Spinal cord (tissue), 9 donors: ENCODE measurements at regions not wholly inside any gene's neighbourhood (a gene's known extent, or its start where the extent isn't known, plus 50 kb on each side); places are given as distances from the start of the nearest gene placed in this dataset.

ENCODE experiments used
- DNase-seq, 6 donors: peaks; one replicate each; pipeline versions ENCODE4 v3.0.0 to v3.0.0-alpha.2; 2013 to 2015; ENCODE audit warnings: low spot score in 6 of 6, low read depth in 4 of 6
- H3K27ac ChIP-seq: one replicate; pipeline ENCODE4 v1.5.1; 2013; ENCODE audit warnings: low read depth, low read length, control low read depth
- H3K27me3 ChIP-seq: one replicate; pipeline ENCODE4 v1.6.1; 2013; ENCODE audit warnings: low read length; ENCODE audit not compliant: control insufficient read depth, insufficient read depth
- H3K36me3 ChIP-seq: one replicate; pipeline ENCODE4 v1.6.1; 2013; ENCODE audit warnings: low read length; ENCODE audit not compliant: control insufficient read depth, insufficient read depth
- H3K4me1 ChIP-seq: one replicate; pipeline ENCODE4 v1.6.1; 2013; ENCODE audit warnings: low read length; ENCODE audit not compliant: control insufficient read depth, insufficient read depth
- H3K4me3 ChIP-seq: one replicate; pipeline ENCODE4 v1.5.1; 2013; ENCODE audit warnings: low read depth, low read length, control low read depth
- H3K9me3 ChIP-seq: one replicate; pipeline ENCODE4 v1.6.1; 2013; ENCODE audit warnings: low read length; ENCODE audit not compliant: control insufficient read depth, insufficient read depth
- WGBS: methylation state at CpG from one replicate; pipeline ENCODE4 v1.1.5; 2013; ENCODE audit warnings: missing lambda C conversion rate; ENCODE audit not compliant: insufficient coverage; 5-methylcytosine and 5-hydroxymethylcytosine counted together
- donor health status: healthy.

DNA sequence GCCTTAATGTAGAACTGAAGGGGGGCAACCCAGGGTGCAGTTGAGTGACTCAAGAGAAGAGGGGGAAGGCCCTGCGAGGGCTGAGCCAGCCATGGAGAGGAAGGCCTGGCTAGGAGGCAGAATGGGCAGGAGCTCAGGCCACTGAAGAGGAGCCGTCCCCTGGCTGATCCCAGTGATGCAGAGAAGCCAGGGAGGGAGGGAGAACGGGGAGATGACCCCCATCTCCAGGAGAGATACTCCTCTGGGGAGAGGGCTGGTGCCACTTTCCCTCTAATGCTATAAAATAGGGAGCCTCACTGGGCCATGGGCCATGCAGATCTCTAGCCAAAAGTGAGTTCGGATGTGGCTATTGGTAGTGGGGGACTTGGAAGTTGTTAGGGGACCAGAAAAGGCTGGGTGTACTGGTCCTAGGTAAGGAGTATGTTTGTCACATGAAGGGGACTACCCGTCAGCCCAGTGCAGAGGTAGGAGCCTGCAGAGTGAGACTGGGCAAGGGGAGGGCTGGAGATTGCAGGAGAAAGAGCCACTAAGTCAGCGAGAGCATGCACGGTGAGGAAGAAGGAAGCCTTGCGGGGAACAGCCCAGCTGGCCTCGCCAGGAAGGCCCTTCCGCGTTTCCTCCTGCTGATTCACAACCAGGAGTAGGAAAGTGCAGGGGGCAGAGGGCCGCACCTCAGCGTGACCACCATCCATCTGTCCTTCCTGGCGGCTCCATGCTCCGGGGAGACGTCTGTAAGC, 347.6 kb downstream of the TCERG1L start:
- WGBS, result 84% methylated on average over 12 of the region's 16 CpGs
- DNase-seq, result no peak
- no peak overlapping the region for H3K27ac ChIP-seq
- H3K4me1 ChIP-seq, result no peaks in the 10 kb centered on the region
- no peak overlapping the region for H3K4me3 ChIP-seq
- H3K9me3 ChIP-seq, result no peaks in the 10 kb centered on the region
- no peaks in the 10 kb centered on the region for H3K27me3 ChIP-seq
- no peaks in the 10 kb centered on the region for H3K36me3 ChIP-seq

DNA sequence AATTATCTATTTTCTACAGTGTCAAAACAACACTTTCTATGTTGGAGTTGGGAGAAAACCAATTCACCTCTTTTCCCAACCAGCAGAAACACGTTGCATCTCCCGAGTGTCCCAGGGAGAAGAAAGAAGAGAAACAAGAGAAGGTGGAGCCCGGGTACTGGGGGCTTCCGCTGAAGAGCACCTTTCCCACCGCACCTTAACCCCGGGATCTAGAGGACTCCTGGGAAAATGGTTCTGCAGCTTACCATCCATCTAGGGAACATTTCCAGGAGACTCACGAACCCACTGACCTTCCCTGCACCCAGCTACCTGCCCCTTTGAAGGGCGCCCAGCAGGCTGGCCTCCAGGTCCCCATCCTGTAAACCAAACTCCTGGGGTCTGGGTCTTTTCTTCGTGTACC, 346.8 kb downstream of the TCERG1L start:
- H3K4me3 ChIP-seq, result no peak overlapping the region
- H3K27me3 ChIP-seq, result no peaks in the 10 kb centered on the region
- WGBS, result 80% methylated on average over 5 of the region's 9 CpGs
- DNase-seq, result no peak
- no peak overlapping the region for H3K27ac ChIP-seq
- H3K36me3 ChIP-seq, result no peaks in the 10 kb centered on the region
- H3K4me1 ChIP-seq, result no peaks in the 10 kb centered on the region
- no peaks in the 10 kb centered on the region for H3K9me3 ChIP-seq

DNA sequence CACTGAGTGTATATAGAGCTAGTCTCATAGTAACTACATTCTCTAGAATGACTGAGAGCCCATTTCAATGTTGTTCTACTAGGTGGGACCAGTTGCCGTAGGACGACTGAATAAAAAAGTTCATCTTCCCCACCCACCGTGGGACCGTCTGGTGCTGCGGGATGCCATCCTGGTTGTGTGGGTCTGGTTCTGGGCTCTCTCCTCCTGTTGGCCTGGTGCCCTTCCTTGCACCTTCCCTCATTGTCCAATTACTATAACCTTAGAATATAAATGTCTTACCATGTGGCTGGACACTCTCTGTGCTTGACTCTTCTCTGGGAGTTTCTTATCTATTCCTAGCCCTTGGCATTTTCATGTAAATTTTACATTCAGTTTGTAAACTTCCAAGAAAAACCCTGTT, 344.4 kb downstream of the TCERG1L start:
- Histone ChIP-seq H3K36me3 (no peaks in the 10 kb centered on the region), H3K9me3 (no peaks in the 10 kb centered on the region), H3K4me1 (no peaks in the 10 kb centered on the region), H3K4me3 (no peak overlapping the region), H3K27ac (no peak overlapping the region), H3K27me3 (no peaks in the 10 kb centered on the region)
- WGBS, result 100% methylated on average over 2 of the region's 5 CpGs
- DNase-seq, result no peak

DNA sequence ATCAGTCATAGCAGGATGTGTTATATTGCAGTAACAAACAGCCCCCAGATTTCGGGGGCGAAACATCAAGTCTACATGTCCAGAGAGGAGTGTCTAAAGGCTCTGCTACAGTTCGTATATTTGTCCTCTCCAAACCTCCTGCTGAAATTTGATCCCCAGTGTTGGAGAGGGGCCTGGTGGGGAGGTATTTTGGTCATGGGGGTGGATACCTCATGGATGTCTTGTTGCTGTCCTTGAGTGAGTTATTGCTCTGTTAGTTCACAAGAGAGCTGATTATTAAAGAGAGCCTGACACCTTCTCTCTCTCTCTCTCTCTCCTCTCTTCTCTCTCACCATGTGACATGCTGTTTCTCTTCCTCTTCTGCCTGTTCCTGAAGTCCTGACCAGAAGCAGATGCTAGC, 343.7 kb downstream of the TCERG1L start:
- no peak overlapping the region for H3K27ac ChIP-seq
- no peak overlapping the region for H3K4me3 ChIP-seq
- no CpG with 5 or more reads among the region's 3 CpGs for WGBS
- H3K27me3 ChIP-seq, result no peaks in the 10 kb centered on the region
- no peaks in the 10 kb centered on the region for H3K4me1 ChIP-seq
- no peak for DNase-seq
- no peaks in the 10 kb centered on the region for H3K36me3 ChIP-seq
- no peaks in the 10 kb centered on the region for H3K9me3 ChIP-seq

DNA sequence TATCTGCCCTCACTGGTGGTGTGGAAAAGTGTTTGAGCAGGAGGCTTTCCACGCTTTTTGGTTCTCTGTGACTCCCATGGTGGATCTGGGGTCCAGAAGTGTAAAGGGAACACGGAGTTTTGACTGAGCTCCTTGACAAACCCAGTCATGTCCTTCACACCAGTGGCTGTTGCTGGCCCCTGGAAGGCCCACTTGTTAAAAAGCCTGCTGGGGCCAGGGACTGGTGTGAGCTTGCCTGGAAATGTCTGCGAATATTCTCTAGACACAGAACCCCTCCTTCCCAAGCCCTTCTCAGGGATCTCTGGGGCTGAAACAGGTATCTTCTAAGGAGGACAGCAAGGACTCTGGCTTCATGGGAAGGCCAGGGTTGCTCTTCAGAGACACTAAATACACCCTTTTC, 343.0 kb downstream of the TCERG1L start:
- H3K4me1 ChIP-seq, result peaks cover 7% of the 10 kb centered on the region
- H3K27me3 ChIP-seq, result no peaks in the 10 kb centered on the region
- H3K9me3 ChIP-seq, result no peaks in the 10 kb centered on the region
- no peak overlapping the region for H3K27ac ChIP-seq
- no peak overlapping the region for H3K4me3 ChIP-seq
- DNase-seq, result no peak
- no peaks in the 10 kb centered on the region for H3K36me3 ChIP-seq
- 97% methylated on average over 3 of the region's 3 CpGs for WGBS

DNA sequence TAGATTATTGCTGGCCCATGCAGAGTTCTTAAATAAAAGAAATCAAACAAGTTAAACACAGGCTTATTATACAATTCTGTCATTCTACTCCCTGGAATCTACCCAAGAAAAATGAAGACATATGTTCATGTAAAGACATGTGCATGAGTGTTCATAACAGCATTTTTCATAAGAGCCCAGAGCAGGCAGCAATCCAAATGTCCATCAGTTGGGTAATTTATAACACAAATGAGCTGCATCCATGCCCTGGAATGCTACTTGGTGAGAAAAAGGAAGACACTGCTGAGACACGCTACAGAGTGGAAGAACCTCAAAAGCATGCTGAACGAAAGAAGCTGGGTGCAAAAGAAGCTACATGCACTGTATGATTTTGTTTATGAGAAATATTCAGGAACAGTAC, 342.6 kb downstream of the TCERG1L start:
- Histone ChIP-seq H3K27me3 (no peaks in the 10 kb centered on the region), H3K4me3 (no peak overlapping the region), H3K36me3 (no peaks in the 10 kb centered on the region), H3K9me3 (no peaks in the 10 kb centered on the region), H3K27ac (no peak overlapping the region), H3K4me1 (peaks cover 8% of the 10 kb centered on the region)
- WGBS, result 90% methylated on average over 2 of the region's 2 CpGs
- DNase-seq, result peak in 1 of 6 donors; percentile 88

DNA sequence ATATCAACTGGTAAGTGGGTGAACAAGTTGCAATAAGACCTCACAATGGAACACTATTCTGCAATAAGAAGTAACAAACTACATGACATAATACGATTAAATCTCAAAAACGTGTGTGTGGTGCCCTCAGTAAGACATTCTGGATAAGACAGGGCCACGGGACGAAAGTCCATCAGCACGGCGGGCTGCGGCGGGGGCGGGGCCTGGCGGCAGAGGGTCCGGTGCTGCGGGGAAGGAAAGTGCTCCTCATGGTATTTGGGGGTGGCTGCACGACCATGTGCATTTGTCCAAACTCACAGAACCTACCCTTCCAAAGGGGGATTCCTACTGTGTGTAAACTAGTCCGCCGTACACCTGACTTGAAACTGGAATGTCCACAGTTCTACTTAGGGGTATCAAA, 341.8 kb downstream of the TCERG1L start:
- 90% methylated on average over 15 of the region's 15 CpGs for WGBS
- H3K4me1 ChIP-seq, result peaks cover 8% of the 10 kb centered on the region
- no peaks in the 10 kb centered on the region for H3K36me3 ChIP-seq
- H3K9me3 ChIP-seq, result no peaks in the 10 kb centered on the region
- no peak overlapping the region for H3K27ac ChIP-seq
- no peaks in the 10 kb centered on the region for H3K27me3 ChIP-seq
- DNase-seq, result no peak
- no peak overlapping the region for H3K4me3 ChIP-seq

DNA sequence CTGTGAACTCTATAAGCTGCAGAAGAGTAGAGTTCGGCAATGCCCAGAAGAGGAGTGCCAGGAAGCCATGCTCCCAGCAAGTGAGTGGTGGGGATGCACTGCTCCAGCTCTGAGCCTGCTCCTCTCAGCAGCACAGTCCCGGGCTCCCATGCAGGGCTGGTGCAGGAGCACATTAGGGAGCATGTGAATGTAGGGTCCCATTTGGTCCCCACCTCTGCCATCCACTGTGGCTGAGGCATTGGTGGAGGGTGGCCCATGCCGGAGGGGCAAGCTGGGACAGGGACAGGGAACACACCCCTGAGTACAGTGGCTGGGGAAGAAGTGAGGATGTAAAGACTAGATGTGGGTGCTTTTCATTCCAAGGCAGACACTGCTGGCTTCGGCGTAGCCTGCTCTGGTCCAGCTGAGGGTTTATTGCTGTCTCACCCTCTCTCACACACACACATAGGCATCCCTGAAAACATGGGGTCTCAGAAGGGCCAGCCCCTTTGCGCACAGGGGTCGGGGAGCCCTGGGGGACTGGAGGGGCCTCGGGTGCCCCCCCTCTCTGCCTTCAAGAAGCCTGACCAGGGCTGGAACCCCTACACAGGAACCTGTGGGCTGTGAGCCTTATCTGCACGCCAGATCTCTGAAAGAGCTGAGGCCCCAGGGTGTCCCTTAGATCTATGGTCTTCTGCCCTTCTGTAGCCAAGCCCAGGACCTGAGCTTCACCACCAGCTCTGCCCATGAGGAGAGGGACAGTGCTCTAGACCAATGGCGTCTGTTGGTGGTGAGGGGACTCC, 341.0 kb downstream of the TCERG1L start:
- no peak for DNase-seq
- WGBS, result 89% methylated on average over 7 of the region's 10 CpGs
- H3K9me3 ChIP-seq, result no peaks in the 10 kb centered on the region
- H3K4me1 ChIP-seq, result peaks cover 8% of the 10 kb centered on the region
- no peaks in the 10 kb centered on the region for H3K27me3 ChIP-seq
- no peaks in the 10 kb centered on the region for H3K36me3 ChIP-seq
- no peak overlapping the region for H3K27ac ChIP-seq
- no peak overlapping the region for H3K4me3 ChIP-seq

DNA sequence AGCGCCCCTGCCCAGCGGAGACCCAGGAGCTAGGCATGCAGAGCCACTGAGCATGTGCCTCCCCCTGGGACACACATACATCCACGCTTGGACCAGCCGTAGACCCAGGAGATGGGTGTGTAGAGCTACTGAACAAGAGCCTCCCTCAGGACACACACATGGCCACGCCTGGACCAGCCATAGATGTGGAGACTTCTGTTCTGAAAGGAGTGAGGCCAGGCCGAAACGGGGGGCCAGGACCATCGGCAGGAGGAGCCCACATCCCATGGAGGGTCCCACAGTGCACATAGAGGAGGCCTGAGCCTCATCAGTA, 340.4 kb downstream of the TCERG1L start:
- Histone ChIP-seq H3K4me3 (no peak overlapping the region), H3K36me3 (no peaks in the 10 kb centered on the region), H3K27me3 (no peaks in the 10 kb centered on the region), H3K4me1 (peaks cover 8% of the 10 kb centered on the region), H3K27ac (no peak overlapping the region), H3K9me3 (no peaks in the 10 kb centered on the region)
- no peak for DNase-seq
- WGBS, result 95% methylated on average over 5 of the region's 8 CpGs
